ENCODE measurements at regions not wholly inside any gene's neighbourhood (a gene's known extent, or its start where the extent isn't known, plus 50 kb on each side); places are given as distances from the start of the nearest gene placed in this dataset.

DNA sequence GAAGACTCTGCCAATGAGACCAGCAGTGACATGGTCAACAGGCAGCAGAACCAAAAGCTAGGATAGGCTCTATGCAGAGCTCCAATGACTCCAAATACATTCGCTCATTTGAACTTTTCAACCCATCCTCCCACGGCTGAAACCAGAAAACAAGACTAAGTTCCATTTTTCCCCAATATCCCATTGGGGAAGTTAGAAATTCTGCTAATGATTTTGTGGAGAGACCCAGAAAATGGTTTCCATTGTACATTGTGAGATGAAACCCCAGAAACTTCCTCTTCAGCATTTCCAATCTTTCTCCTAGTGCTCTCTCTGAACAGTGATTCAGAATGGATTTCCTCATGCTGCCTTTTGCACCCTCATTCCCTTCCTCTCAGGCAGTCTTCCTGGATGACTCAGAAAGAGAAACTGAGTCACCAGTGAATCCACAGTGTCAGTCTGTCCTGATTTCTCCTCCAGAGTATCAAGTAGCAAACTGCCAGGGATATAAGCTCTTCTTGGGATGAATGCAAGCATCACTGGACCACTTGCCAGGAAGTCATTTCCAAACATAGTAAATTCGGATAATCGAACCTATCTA is 467.7 kb upstream of the ID2 start:
- no peak overlapping the region for H3K4me2 ChIP-seq (ENCODE audit: unreplicated experiment)
- no peaks in the 10 kb centered on the region for H3K27me3 ChIP-seq (replicated peaks; ENCODE audit: insufficient read depth)
- in situ Hi-C loops (cut with MboI) = no loop called here
- peak overlapping the region; percentile 14; the same call in 1 of the 2 replicates for H2AFZ ChIP-seq
- no peaks in the 10 kb centered on the region for H4K20me1 ChIP-seq (ENCODE audit: insufficient read depth)
- no peaks in the 10 kb centered on the region for H3K36me3 ChIP-seq (ENCODE audit: low read depth)
- no peaks in the 10 kb centered on the region for H3K79me2 ChIP-seq (ENCODE audit: insufficient read depth)
- 60 to 64% methylated on average over 4 of the region's 4 CpGs for WGBS, 2 experiments (ENCODE audit: low coverage in 1 of 2, low lambda C conversion rate in 2 of 2, missing lambda C conversion rate in 2 of 2)
- H3K9me2 ChIP-seq (ENCODE audit: insufficient read depth) = no peaks in the 10 kb centered on the region
- H3K27ac ChIP-seq = no peak overlapping the region
- H3K4me1 ChIP-seq (ENCODE audit: insufficient read depth) = 0 out of 2 replicates have a peak, but pooled peaks cover 11% of the 10 kb centered on the region
- peak; percentile 49 for DNase-seq
- H3K9ac ChIP-seq = no peak overlapping the region
- H3K4me3 ChIP-seq = no peak overlapping the region
- TF ChIP-seq EZH2phosphoT487 (IDR thresholded peaks at IDR 0.05; ENCODE audit: insufficient read depth, low read depth) (no peak), EZH2 (IDR thresholded peaks at IDR 0.05; ENCODE audit: insufficient read depth, poor library complexity, severe bottlenecking) (no peak)
- 0 out of 2 replicates have a peak, but pooled peaks cover 6% of the 10 kb centered on the region for H3F3A ChIP-seq (ENCODE audit: insufficient read depth)
- peaks cover 6% of the 10 kb centered on the region for H3K9me3 ChIP-seq (ENCODE audit: low read depth)

DNA sequence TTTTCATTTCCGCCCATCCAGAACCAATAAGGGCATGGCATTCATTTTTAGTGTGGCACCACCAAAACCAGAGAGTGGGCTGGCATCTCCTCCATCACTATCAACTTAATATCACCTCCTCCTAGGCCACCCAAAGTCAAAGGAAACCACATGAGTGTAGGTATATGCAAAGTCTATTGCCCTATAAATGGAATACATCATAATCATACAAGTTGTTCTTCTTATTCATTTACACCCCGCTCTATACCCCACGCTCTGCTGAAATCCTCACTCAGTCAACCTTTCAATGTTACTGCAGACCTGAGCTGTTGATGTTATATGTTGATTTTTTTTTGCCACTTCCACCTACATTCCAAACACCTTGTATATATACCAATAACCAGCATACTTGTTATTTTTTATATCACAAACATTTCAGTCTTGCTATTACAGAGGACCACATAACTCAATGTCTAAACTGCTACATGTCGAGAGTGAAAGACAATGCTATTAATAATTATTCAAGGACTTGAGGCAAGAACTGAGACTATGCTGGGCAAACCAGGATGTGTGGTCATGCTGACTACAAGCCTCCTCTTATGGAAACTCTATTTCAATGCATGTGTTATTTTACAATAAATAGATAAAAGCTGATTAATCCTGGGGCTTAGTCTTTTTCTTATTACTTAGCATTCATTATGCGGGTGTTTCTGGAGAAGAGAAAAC is 466.5 kb upstream of the ID2 start:
- in situ Hi-C loops (cut with MboI) = no loop called here
- H2AFZ ChIP-seq = no peak overlapping the region
- no peak for DNase-seq
- H3K27ac ChIP-seq = no peak overlapping the region
- no peak for TF ChIP-seq EZH2 (IDR thresholded peaks at IDR 0.05; ENCODE audit: insufficient read depth, poor library complexity, severe bottlenecking)
- no peak for TF ChIP-seq EZH2phosphoT487 (IDR thresholded peaks at IDR 0.05; ENCODE audit: insufficient read depth, low read depth)
- H3K9me3 ChIP-seq (ENCODE audit: low read depth) = no peaks in the 10 kb centered on the region
- no peak overlapping the region for H3K4me2 ChIP-seq (ENCODE audit: unreplicated experiment)
- no peaks in the 10 kb centered on the region for H3K79me2 ChIP-seq (ENCODE audit: insufficient read depth)
- 0 out of 2 replicates have a peak, but pooled peaks cover 11% of the 10 kb centered on the region for H3K4me1 ChIP-seq (ENCODE audit: insufficient read depth)
- no peaks in the 10 kb centered on the region for H4K20me1 ChIP-seq (ENCODE audit: insufficient read depth)
- H3K9ac ChIP-seq = no peak overlapping the region
- 90 to 94% methylated on average over 5 of the region's 5 CpGs for WGBS, 2 experiments (ENCODE audit: low coverage in 1 of 2, low lambda C conversion rate in 2 of 2, missing lambda C conversion rate in 2 of 2)
- no peaks in the 10 kb centered on the region for H3K36me3 ChIP-seq (ENCODE audit: low read depth)
- no peaks in the 10 kb centered on the region for H3K9me2 ChIP-seq (ENCODE audit: insufficient read depth)
- no peaks in the 10 kb centered on the region for H3K27me3 ChIP-seq (replicated peaks; ENCODE audit: insufficient read depth)
- H3K4me3 ChIP-seq = no peak overlapping the region
- H3F3A ChIP-seq (ENCODE audit: insufficient read depth) = 0 out of 2 replicates have a peak, but pooled peaks cover 6% of the 10 kb centered on the region

DNA sequence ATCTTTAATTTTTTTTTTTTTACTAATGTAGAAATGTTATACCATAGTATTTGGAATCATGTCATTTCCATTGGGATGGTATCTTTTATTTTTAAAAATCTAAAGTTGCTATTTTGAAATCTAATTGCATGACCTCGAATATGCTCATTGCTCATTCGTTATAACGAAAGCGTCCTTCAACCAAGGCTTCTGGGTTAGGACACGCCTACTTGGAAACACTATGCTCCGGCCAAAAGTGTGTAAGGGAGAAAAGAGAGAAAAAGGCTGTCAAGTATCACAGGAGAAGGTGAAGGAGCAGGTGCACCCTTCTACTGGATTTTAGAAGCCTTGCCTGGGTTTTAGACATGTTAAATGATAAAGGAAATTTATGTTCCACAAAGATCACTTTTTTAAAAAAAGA is 465.9 kb upstream of the ID2 start:
- no peaks in the 10 kb centered on the region for H3K9me3 ChIP-seq (ENCODE audit: low read depth)
- no peaks in the 10 kb centered on the region for H3K36me3 ChIP-seq (ENCODE audit: low read depth)
- TF ChIP-seq EZH2phosphoT487 (IDR thresholded peaks at IDR 0.05; ENCODE audit: insufficient read depth, low read depth) = no peak
- TF ChIP-seq EZH2 (IDR thresholded peaks at IDR 0.05; ENCODE audit: insufficient read depth, poor library complexity, severe bottlenecking) = no peak
- no peaks in the 10 kb centered on the region for H3K79me2 ChIP-seq (ENCODE audit: insufficient read depth)
- no peaks in the 10 kb centered on the region for H3K9me2 ChIP-seq (ENCODE audit: insufficient read depth)
- H2AFZ ChIP-seq = no peak overlapping the region
- 0 out of 2 replicates have a peak, but pooled peaks cover 6% of the 10 kb centered on the region for H3F3A ChIP-seq (ENCODE audit: insufficient read depth)
- WGBS, 2 experiments (ENCODE audit: low coverage in 1 of 2, low lambda C conversion rate in 2 of 2, missing lambda C conversion rate in 2 of 2) = 16 to 20% methylated on average over 6 of the region's 6 CpGs
- H4K20me1 ChIP-seq (ENCODE audit: insufficient read depth) = no peaks in the 10 kb centered on the region
- peak; percentile 31 for DNase-seq
- H3K27ac ChIP-seq = no peak overlapping the region
- in situ Hi-C loops (cut with MboI) = no loop called here
- H3K9ac ChIP-seq = no peak overlapping the region
- H3K27me3 ChIP-seq (replicated peaks; ENCODE audit: insufficient read depth) = no peaks in the 10 kb centered on the region
- H3K4me2 ChIP-seq (ENCODE audit: unreplicated experiment) = peak overlapping the region; percentile 2
- 0 out of 2 replicates have a peak overlapping the region, but pooled peaks have one; percentile 6 for H3K4me3 ChIP-seq
- H3K4me1 ChIP-seq (ENCODE audit: insufficient read depth) = 0 out of 2 replicates have a peak, but pooled peaks cover 11% of the 10 kb centered on the region

DNA sequence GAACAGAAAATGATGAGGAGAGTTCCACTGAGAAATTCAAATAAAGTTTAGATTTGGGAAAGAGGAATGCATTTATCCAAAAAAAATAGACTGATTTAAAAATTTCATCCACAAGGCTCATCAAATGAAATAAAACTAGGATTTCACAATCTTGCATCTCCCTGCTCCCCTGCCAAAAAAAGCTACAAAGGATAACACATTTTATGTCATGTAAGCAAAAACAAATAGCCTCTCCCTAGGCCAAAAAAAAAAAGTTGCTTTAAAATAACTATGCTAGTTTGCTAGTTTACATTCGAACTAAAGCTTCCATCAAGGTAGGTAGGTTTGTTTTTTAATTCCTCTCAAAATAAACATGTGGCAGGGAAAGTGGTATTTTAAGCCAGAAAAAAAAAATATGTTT is 465.5 kb upstream of the ID2 start:
- WGBS, 2 experiments (ENCODE audit: low coverage in 1 of 2, low lambda C conversion rate in 2 of 2, missing lambda C conversion rate in 2 of 2) = 35 to 37% methylated on average over 1 of the region's 1 CpG
- Histone ChIP-seq H3K27ac (no peak overlapping the region), H3K4me1 (ENCODE audit: insufficient read depth) (0 out of 2 replicates have a peak, but pooled peaks cover 11% of the 10 kb centered on the region), H3K9me3 (ENCODE audit: low read depth) (no peaks in the 10 kb centered on the region), H3K9me2 (ENCODE audit: insufficient read depth) (no peaks in the 10 kb centered on the region), H3K27me3 (replicated peaks; ENCODE audit: insufficient read depth) (no peaks in the 10 kb centered on the region), H3K79me2 (ENCODE audit: insufficient read depth) (no peaks in the 10 kb centered on the region), H3K4me3 (no peak overlapping the region), H3K9ac (no peak overlapping the region), H4K20me1 (ENCODE audit: insufficient read depth) (no peaks in the 10 kb centered on the region), H3K4me2 (ENCODE audit: unreplicated experiment) (no peak overlapping the region), H3K36me3 (ENCODE audit: low read depth) (no peaks in the 10 kb centered on the region), H3F3A (ENCODE audit: insufficient read depth) (0 out of 2 replicates have a peak, but pooled peaks cover 6% of the 10 kb centered on the region), H2AFZ (no peak overlapping the region)
- in situ Hi-C loops (cut with MboI) = no loop called here
- DNase-seq = peak; percentile 54
- TF ChIP-seq EZH2 (IDR thresholded peaks at IDR 0.05; ENCODE audit: insufficient read depth, poor library complexity, severe bottlenecking) (no peak), EZH2phosphoT487 (IDR thresholded peaks at IDR 0.05; ENCODE audit: insufficient read depth, low read depth) (no peak)

Data from GM23248 (cell line).